AG04450 (cell line): ENCODE measurements at regions not wholly inside any gene's neighbourhood (a gene's known extent, or its start where the extent isn't known, plus 50 kb on each side); places are given as distances from the start of the nearest gene placed in this dataset.

Experiments used
- CTCF ChIA-PET: fragments of 300-600, 350-600 bp; formaldehyde crosslinking; extraction: SDS; loops from one replicate; lab custom pipeline; 2022; ENCODE audit warnings: antibody characterized with exemption, inconsistent platforms; lab: Charles Lee
- POLR2A ChIA-PET: fragments of 350-600 bp; formaldehyde crosslinking; extraction: SDS; loops from one replicate; lab custom pipeline; 2021; ENCODE audit warnings: antibody characterized with exemption, inconsistent platforms; lab: Yijun Ruan, JAX
- DNase-seq: peaks from one replicate; pipeline ENCODE4 v3.0.0-alpha.2; 2011; ENCODE audit warnings: low read depth, low spot score
- H3K27ac ChIP-seq: one replicate; pipeline ENCODE4 v1.5.1; 2012; ENCODE audit warnings: low read depth, low read length, control low read depth
- H3K27me3 ChIP-seq: one replicate; pipeline ENCODE4 v1.6.0; 2012; ENCODE audit warnings: low read length; ENCODE audit not compliant: control insufficient read depth, insufficient read depth
- H3K4me3 ChIP-seq: 2 replicates; pipeline ENCODE4 v1.5.1; 2011; ENCODE audit warnings: mild to moderate bottlenecking, low read depth, low read length, control low read depth
- H3K9me3 ChIP-seq: 2 replicates; pipeline ENCODE4 v1.5.1; 2012; ENCODE audit warnings: low read length; ENCODE audit not compliant: control insufficient read depth, insufficient read depth
- CTCF ChIP-seq: IDR thresholded peaks from 2 replicates; pipeline ENCODE4 v1.5.1; 2011; ENCODE audit warnings: low read depth, low read length, control low read depth, inconsistent platforms

- POLR2A ChIA-PET, result no interaction called here
- DNase-seq, result no peak
- Histone ChIP-seq H3K27me3 (no peaks in the 10 kb centered on the region), H3K27ac (no peak overlapping the region), H3K4me3 (no peak overlapping the region), H3K9me3 (no peaks in the 10 kb centered on the region)
- no peak for TF ChIP-seq CTCF
- CTCF ChIA-PET, result no interaction called here
Measured at GRCh38 chr9:23434654-23435053, 391.4 kb downstream of the ELAVL2 start.

GRCh38 chr9:23438299-23438907, 387.6 kb downstream of the ELAVL2 start:
- H3K4me3 ChIP-seq, result no peak overlapping the region
- no peaks in the 10 kb centered on the region for H3K27me3 ChIP-seq
- no peak for TF ChIP-seq CTCF
- no peaks in the 10 kb centered on the region for H3K9me3 ChIP-seq
- no peak overlapping the region for H3K27ac ChIP-seq
- POLR2A ChIA-PET, result no interaction called here
- DNase-seq, result no peak
- CTCF ChIA-PET, result no interaction called here

- Histone ChIP-seq H3K4me3 (no peak overlapping the region), H3K9me3 (peaks cover 3% of the 10 kb centered on the region; the same call in 1 of the 2 replicates), H3K27ac (no peak overlapping the region), H3K27me3 (no peaks in the 10 kb centered on the region)
- ChIA-PET CTCF (no interaction called here), POLR2A (no interaction called here)
- no peak for DNase-seq
- no peak for TF ChIP-seq CTCF
Measured at GRCh38 chr9:23441275-23441674, 384.8 kb downstream of the ELAVL2 start.

- POLR2A ChIA-PET, result no interaction called here
- no peak for DNase-seq
- H3K27me3 ChIP-seq, result no peaks in the 10 kb centered on the region
- peaks cover 6% of the 10 kb centered on the region; the same call in 1 of the 2 replicates for H3K9me3 ChIP-seq
- no peak overlapping the region for H3K27ac ChIP-seq
- CTCF ChIA-PET, result interaction anchor here (0.6 kb wide), 2 partner anchors 915 to 952 kb away, joined by 3 to 4 read pairs; no protein-coding TSS in a partner anchor
- no peak for TF ChIP-seq CTCF
- H3K4me3 ChIP-seq, result no peak overlapping the region
Measured at GRCh38 chr9:23444658-23445057, 381.4 kb downstream of the ELAVL2 start.

GRCh38 chr9:23447166-23447565, 378.9 kb downstream of the ELAVL2 start:
- ChIA-PET CTCF (no interaction called here), POLR2A (no interaction called here)
- Histone ChIP-seq H3K9me3 (peaks cover 12% of the 10 kb centered on the region), H3K27ac (no peak overlapping the region), H3K4me3 (no peak overlapping the region), H3K27me3 (no peaks in the 10 kb centered on the region)
- no peak for DNase-seq
- no peak for TF ChIP-seq CTCF
